HEK293 (cell line): ENCODE measurements at regions not wholly inside any gene's neighbourhood (a gene's known extent, or its start where the extent isn't known, plus 50 kb on each side); places are given as distances from the start of the nearest gene placed in this dataset.

Experiments
- CTCF ChIA-PET: fragments of 350-600 bp; formaldehyde crosslinking; extraction: SDS; loops from one replicate; lab custom pipeline; 2021; ENCODE audit warnings: antibody characterized with exemption; lab: Yijun Ruan, JAX
- POLR2A ChIA-PET: fragments of 300-600 bp; formaldehyde crosslinking; extraction: SDS; loops from one replicate; lab custom pipeline; 2020; ENCODE audit warnings: antibody characterized with exemption, inconsistent platforms; lab: Yijun Ruan, JAX
- H3K27ac ChIP-seq: fragments of 200-500 bp; sonication (Bioruptor generic); 2 replicates; pipeline ENCODE4 v1.5.1; 2014; ENCODE audit warnings: low read depth, low read length, control low read depth, inconsistent platforms; ENCODE audit errors: extremely low read depth
- H3K36me3 ChIP-seq, 2 experiments: fragments of 200-500 bp in 1 of 2; sonication (Bioruptor generic) in 1 of 2; 1 replicate in 1 of 2; 2 replicates in 1 of 2; pipeline ENCODE4 v1.5.1; 2014 to 2017; ENCODE audit warnings: inconsistent platforms in 2 of 2, low read length in 2 of 2; ENCODE audit not compliant: control insufficient read depth in 2 of 2, insufficient read depth in 1 of 2
- H3K4me1 ChIP-seq: fragments of 200-500 bp; sonication (Bioruptor generic); 2 replicates; pipeline ENCODE4 v1.5.1; 2014; ENCODE audit warnings: mild to moderate bottlenecking, low read length, inconsistent platforms; ENCODE audit not compliant: control insufficient read depth, insufficient read depth
- H3K4me3 ChIP-seq: 2 replicates; pipeline ENCODE4 v1.5.1; 2011; ENCODE audit warnings: low read depth, mild to moderate bottlenecking, control low read depth, low read length, moderate library complexity
- H3K9me3 ChIP-seq: fragments of 200-500 bp; sonication (Bioruptor generic); 2 replicates; pipeline ENCODE4 v1.5.1; 2014; ENCODE audit warnings: low read depth, low read length, inconsistent platforms; ENCODE audit not compliant: control insufficient read depth, insufficient read depth
- BCL6B ChIP-seq: fragments of 450-650 bp; formaldehyde crosslinking; IDR thresholded peaks from 2 replicates; pipeline ENCODE4 v1.5.1; 2017; ENCODE audit warnings: missing biosample characterization, missing genetic modification characterization
- GLIS2 ChIP-seq: fragments of 450-650 bp; formaldehyde crosslinking; IDR thresholded peaks from 2 replicates; pipeline ENCODE4 v1.5.1; 2016; ENCODE audit warnings: missing biosample characterization, missing genetic modification characterization
- MEIS1 ChIP-seq: sonication (generic); formaldehyde crosslinking; IDR thresholded peaks from 2 replicates; pipeline ENCODE4 v1.8.1; 2022; ENCODE audit warnings: missing genetic modification reagents, mild to moderate bottlenecking, borderline replicate concordance
- OVOL3 ChIP-seq: fragments of 450-650 bp; formaldehyde crosslinking; IDR thresholded peaks from 2 replicates; pipeline ENCODE4 v1.5.1; 2016; ENCODE audit warnings: missing biosample characterization, missing genetic modification characterization
- SP2 ChIP-seq: fragments of 450-650 bp; formaldehyde crosslinking; IDR thresholded peaks from 2 replicates; pipeline ENCODE4 v1.5.1; 2016; ENCODE audit warnings: missing biosample characterization, missing genetic modification characterization
- TRIM28 ChIP-seq: IDR thresholded peaks from 2 replicates; pipeline ENCODE4 v1.6.1; 2011; ENCODE audit warnings: low read length, control low read depth, borderline replicate concordance
- YY1 ChIP-seq: fragments of 450-650 bp; formaldehyde crosslinking; IDR thresholded peaks from 2 replicates; pipeline ENCODE4 v1.5.1; 2018; ENCODE audit warnings: missing biosample characterization, missing genetic modification characterization
- YY2 ChIP-seq: fragments of 450-650 bp; formaldehyde crosslinking; IDR thresholded peaks from 2 replicates; pipeline ENCODE4 v1.5.1; 2016; ENCODE audit warnings: missing biosample characterization, missing genetic modification characterization
- ZBTB1 ChIP-seq: fragments of 450-650 bp; formaldehyde crosslinking; IDR thresholded peaks from 2 replicates; pipeline ENCODE4 v1.5.1; 2016; ENCODE audit warnings: missing biosample characterization, missing genetic modification characterization
- ZBTB11 ChIP-seq: fragments of 450-650 bp; formaldehyde crosslinking; conservative IDR thresholded peaks from 2 replicates; pipeline ENCODE4 v1.5.1; 2016; ENCODE audit warnings: low read depth, missing biosample characterization, missing genetic modification characterization
- ZBTB21 ChIP-seq: fragments of 450-650 bp; formaldehyde crosslinking; IDR thresholded peaks from 2 replicates; pipeline ENCODE4 v1.5.1; 2017; ENCODE audit warnings: missing biosample characterization, missing genetic modification characterization
- ZFP41 ChIP-seq: fragments of 450-650 bp; formaldehyde crosslinking; IDR thresholded peaks from 2 replicates; pipeline ENCODE4 v1.5.1; 2016; ENCODE audit warnings: missing biosample characterization, missing genetic modification characterization, borderline replicate concordance
- ZFP69B ChIP-seq: fragments of 450-650 bp; formaldehyde crosslinking; IDR thresholded peaks from 2 replicates; pipeline ENCODE4 v1.5.1; 2016; ENCODE audit warnings: missing biosample characterization, missing genetic modification characterization
- ZNF148 ChIP-seq: fragments of 450-650 bp; formaldehyde crosslinking; IDR thresholded peaks from 2 replicates; pipeline ENCODE4 v1.5.0; 2017; ENCODE audit warnings: missing biosample characterization, missing genetic modification characterization, borderline replicate concordance
- ZNF155 ChIP-seq: fragments of 450-650 bp; formaldehyde crosslinking; IDR thresholded peaks from 2 replicates; pipeline ENCODE4 v1.5.1; 2016; ENCODE audit warnings: missing biosample characterization, missing genetic modification characterization
- ZNF157 ChIP-seq: fragments of 450-650 bp; formaldehyde crosslinking; IDR thresholded peaks from 2 replicates; pipeline ENCODE4 v1.5.1; 2016; ENCODE audit warnings: missing biosample characterization, missing genetic modification characterization
- ZNF2 ChIP-seq: fragments of 450-650 bp; formaldehyde crosslinking; IDR thresholded peaks from 2 replicates; pipeline ENCODE4 v1.5.1; 2016; ENCODE audit warnings: missing biosample characterization, missing genetic modification characterization
- ZNF214 ChIP-seq: fragments of 450-650 bp; formaldehyde crosslinking; IDR thresholded peaks from 2 replicates; pipeline ENCODE4 v1.5.1; 2017; ENCODE audit warnings: missing biosample characterization, mild to moderate bottlenecking, missing genetic modification characterization, borderline replicate concordance
- ZNF280C ChIP-seq: fragments of 450-650 bp; formaldehyde crosslinking; IDR thresholded peaks from 2 replicates; pipeline ENCODE4 v1.5.1; 2016; ENCODE audit warnings: missing biosample characterization, missing genetic modification characterization
- ZNF341 ChIP-seq: fragments of 450-650 bp; formaldehyde crosslinking; IDR thresholded peaks from 2 replicates; pipeline ENCODE4; 2016; ENCODE audit warnings: low read depth, missing biosample characterization, missing genetic modification characterization
- ZNF350 ChIP-seq: fragments of 450-650 bp; formaldehyde crosslinking; IDR thresholded peaks from 2 replicates; pipeline ENCODE4 v1.5.0; 2017; ENCODE audit warnings: missing biosample characterization, mild to moderate bottlenecking, missing genetic modification characterization
- ZNF37A ChIP-seq: fragments of 450-650 bp; IDR thresholded peaks from 2 replicates; pipeline ENCODE4 v1.5.1; 2018; ENCODE audit warnings: missing biosample characterization, missing genetic modification characterization
- ZNF501 ChIP-seq: fragments of 450-650 bp; formaldehyde crosslinking; IDR thresholded peaks from 2 replicates; pipeline ENCODE4 v1.5.1; 2016; ENCODE audit warnings: missing biosample characterization, missing genetic modification characterization
- ZNF558 ChIP-seq: fragments of 450-650 bp; formaldehyde crosslinking; IDR thresholded peaks from 2 replicates; pipeline ENCODE4 v1.5.1; 2016; ENCODE audit warnings: missing biosample characterization, missing genetic modification characterization
- ZNF571 ChIP-seq: fragments of 450-650 bp; formaldehyde crosslinking; IDR thresholded peaks from 2 replicates; pipeline ENCODE4 v1.5.0; 2017; ENCODE audit warnings: missing biosample characterization, missing genetic modification characterization
- ZNF624 ChIP-seq: fragments of 450-650 bp; formaldehyde crosslinking; IDR thresholded peaks from 2 replicates; pipeline ENCODE4 v1.5.1; 2017; ENCODE audit warnings: missing biosample characterization, missing genetic modification characterization
- ZNF670 ChIP-seq: fragments of 450-650 bp; formaldehyde crosslinking; IDR thresholded peaks from 2 replicates; pipeline ENCODE4 v1.5.1; 2016; ENCODE audit warnings: missing biosample characterization, missing genetic modification characterization, low read depth
- ZNF777 ChIP-seq: fragments of 450-650 bp; formaldehyde crosslinking; IDR thresholded peaks from 2 replicates; pipeline ENCODE4 v1.5.1; 2017; ENCODE audit warnings: missing biosample characterization, missing genetic modification characterization, borderline replicate concordance
- ZNF837 ChIP-seq: fragments of 450-650 bp; formaldehyde crosslinking; IDR thresholded peaks from 2 replicates; pipeline ENCODE4 v1.5.1; 2016; ENCODE audit warnings: missing biosample characterization, missing genetic modification characterization

GRCh38 chr3:64388886-64389285 is 163.6 kb upstream of the PRICKLE2 start:
- no peaks in the 10 kb centered on the region for H3K4me1 ChIP-seq
- H3K36me3 ChIP-seq = no peaks in the 10 kb centered on the region
- H3K27ac ChIP-seq = no peak overlapping the region
- TF ChIP-seq BCL6B (no peak), OVOL3 (no peak), ZNF670 (tag by site-specific recombination) (no peak), YY2 (no peak), ZNF157 (tag by site-specific recombination) (no peak), ZNF837 (tag by site-specific recombination) (no peak), ZNF214 (no peak), ZNF280C (tag by site-specific recombination) (no peak), ZBTB11 (tag by site-specific recombination) (no peak), ZNF350 (no peak), TRIM28 (no peak), ZNF571 (no peak), ZFP69B (tag by site-specific recombination) (no peak), ZNF777 (tag by site-specific recombination) (no peak), SP2 (no peak), ZBTB1 (tag by site-specific recombination) (no peak), ZFP41 (tag by site-specific recombination) (no peak), ZNF558 (tag by site-specific recombination) (no peak)
- ChIA-PET POLR2A (no interaction called here), CTCF (no interaction called here)
- no peak overlapping the region for H3K4me3 ChIP-seq
- H3K9me3 ChIP-seq = no peaks in the 10 kb centered on the region

- Histone ChIP-seq H3K4me1 (no peaks in the 10 kb centered on the region), H3K36me3 (no peaks in the 10 kb centered on the region), H3K9me3 (no peaks in the 10 kb centered on the region), H3K4me3 (no peak overlapping the region), H3K27ac (no peak overlapping the region)
- CTCF ChIA-PET = interaction anchor here (1.4 kb wide), 1 partner anchor 357 kb away, joined by 4 read pairs; no protein-coding TSS in a partner anchor
- POLR2A ChIA-PET = no interaction called here
- TF ChIP-seq ZNF37A (tag by site-specific recombination) (no peak), YY1 (no peak), ZNF2 (tag by site-specific recombination) (no peak), ZBTB21 (tag by site-specific recombination) (no peak), ZNF501 (tag by site-specific recombination) (no peak), MEIS1 (no peak), ZNF148 (tag by site-specific recombination) (no peak), ZNF624 (tag by site-specific recombination) (no peak), ZNF341 (tag by site-specific recombination) (no peak), GLIS2 (tag by site-specific recombination) (no peak), ZNF155 (tag by site-specific recombination) (no peak)
These were observed 162.4 kb upstream of the PRICKLE2 start for GRCh38 chr3:64387688-64388087.
